ENCODE measurements at regions not wholly inside any gene's neighbourhood (a gene's known extent, or its start where the extent isn't known, plus 50 kb on each side); places are given as distances from the start of the nearest gene placed in this dataset.

DNA sequence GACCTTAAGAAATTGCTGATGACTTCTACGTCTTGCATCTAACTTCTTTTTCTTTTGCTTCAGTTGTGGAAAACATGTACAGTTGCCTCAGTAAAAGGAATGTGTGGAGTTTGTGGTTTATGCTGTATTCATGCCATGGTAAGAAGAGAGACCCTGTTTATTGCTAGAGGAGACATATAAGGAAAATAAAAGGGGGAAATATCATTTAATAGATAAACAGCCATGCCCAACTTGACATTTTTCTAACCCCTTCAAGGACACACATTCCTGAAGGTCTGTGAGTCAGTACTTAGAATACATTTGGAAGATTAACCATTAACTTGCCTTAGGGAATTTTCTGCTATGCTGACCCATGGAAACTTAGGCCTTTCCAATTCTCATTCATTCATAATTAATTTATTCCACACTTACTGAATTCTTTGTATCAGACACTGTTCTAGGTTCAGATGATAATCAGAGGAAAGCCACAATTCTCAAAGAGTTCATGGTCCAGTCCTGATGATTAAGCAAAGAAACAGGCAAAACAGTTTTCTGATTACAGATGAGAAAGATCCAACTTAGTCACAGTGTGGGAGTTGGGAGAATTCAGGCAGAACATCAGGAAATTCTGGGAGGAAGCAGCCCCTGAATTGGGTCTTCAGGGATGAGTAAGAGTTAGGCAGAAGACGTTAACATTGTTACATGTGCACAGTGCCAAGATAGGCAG, 329.8 kb upstream of the RASGRP1 start:
- H3K9me1 ChIP-seq (replicated peaks; ENCODE audit: control insufficient read depth, extremely low read depth, insufficient read depth, low read length) = no peaks in the 10 kb centered on the region
- H3K4me2 ChIP-seq (ENCODE audit: insufficient read depth, low read length) = peak overlapping the region; percentile 72
- no peak overlapping the region for H2AFZ ChIP-seq (ENCODE audit: low read depth, low read length)
- H3K79me2 ChIP-seq (ENCODE audit: control insufficient read depth, insufficient read depth, low read length) = no peaks in the 10 kb centered on the region
- BruUV-seq (replicated peaks) = no TSS peak
- no peaks in the 10 kb centered on the region for H3K9me3 ChIP-seq (replicated peaks; ENCODE audit: control insufficient read depth, insufficient read depth, low read length)
- ChIA-PET CTCF (interaction anchor here (1.0 to 2.0 kb wide), 5 partner anchors 78 to 231 kb away, joined by 3 to 12 read pairs (median 4); no protein-coding TSS in a partner anchor), POLR2A (interaction anchor here (1.3 to 1.4 kb wide), 2 partner anchors 9 to 45 kb away, joined by 3 read pairs; no protein-coding TSS in a partner anchor)
- peak overlapping the region; percentile 70 for H3K9ac ChIP-seq (replicated peaks; ENCODE audit: extremely low read depth, insufficient read depth, low read length)
- peak; percentile 95 for TF ChIP-seq FOS (IDR thresholded peaks at IDR 0.05; ENCODE audit: borderline replicate concordance, insufficient read depth, low read length)
- TF ChIP-seq, protein P1, sequence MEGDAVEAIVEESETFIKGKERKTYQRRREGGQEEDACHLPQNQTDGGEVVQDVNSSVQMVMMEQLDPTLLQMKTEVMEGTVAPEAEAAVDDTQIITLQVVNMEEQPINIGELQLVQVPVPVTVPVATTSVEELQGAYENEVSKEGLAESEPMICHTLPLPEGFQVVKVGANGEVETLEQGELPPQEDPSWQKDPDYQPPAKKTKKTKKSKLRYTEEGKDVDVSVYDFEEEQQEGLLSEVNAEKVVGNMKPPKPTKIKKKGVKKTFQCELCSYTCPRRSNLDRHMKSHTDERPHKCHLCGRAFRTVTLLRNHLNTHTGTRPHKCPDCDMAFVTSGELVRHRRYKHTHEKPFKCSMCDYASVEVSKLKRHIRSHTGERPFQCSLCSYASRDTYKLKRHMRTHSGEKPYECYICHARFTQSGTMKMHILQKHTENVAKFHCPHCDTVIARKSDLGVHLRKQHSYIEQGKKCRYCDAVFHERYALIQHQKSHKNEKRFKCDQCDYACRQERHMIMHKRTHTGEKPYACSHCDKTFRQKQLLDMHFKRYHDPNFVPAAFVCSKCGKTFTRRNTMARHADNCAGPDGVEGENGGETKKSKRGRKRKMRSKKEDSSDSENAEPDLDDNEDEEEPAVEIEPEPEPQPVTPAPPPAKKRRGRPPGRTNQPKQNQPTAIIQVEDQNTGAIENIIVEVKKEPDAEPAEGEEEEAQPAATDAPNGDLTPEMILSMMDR (IDR thresholded peaks at IDR 0.05; ENCODE audit: extremely low read depth in 1 of 2, insufficient read depth in 1 of 2, low read depth in 1 of 2, low read length in 2 of 2) = no peak
- no peak for TF ChIP-seq MYC (IDR thresholded peaks at IDR 0.05; ENCODE audit: low read depth, low read length)
- peak; percentile 56 for TF ChIP-seq JUN (IDR thresholded peaks at IDR 0.05; ENCODE audit: borderline replicate concordance, insufficient read depth, insufficient read length, low read depth)
- TF ChIP-seq POLR2AphosphoS5 (IDR thresholded peaks at IDR 0.05; ENCODE audit: insufficient read depth, low read depth, low read length) = peak; percentile 65
- TF ChIP-seq, protein P2, sequence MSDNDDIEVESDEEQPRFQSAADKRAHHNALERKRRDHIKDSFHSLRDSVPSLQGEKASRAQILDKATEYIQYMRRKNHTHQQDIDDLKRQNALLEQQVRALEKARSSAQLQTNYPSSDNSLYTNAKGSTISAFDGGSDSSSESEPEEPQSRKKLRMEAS (IDR thresholded peaks at IDR 0.05; ENCODE audit: insufficient read depth, insufficient read length) = no peak
- no peak for TF ChIP-seq POLR2A (IDR thresholded peaks at IDR 0.05; ENCODE audit: low read depth, low read length)
- peak; percentile 95 for TF ChIP-seq GATA2 (IDR thresholded peaks at IDR 0.05; ENCODE audit: insufficient read depth, insufficient read length, low read depth, low read length)
- no peak for TF ChIP-seq EZH2 (IDR thresholded peaks at IDR 0.05; ENCODE audit: borderline replicate concordance, low read depth, low read length, severe bottlenecking)
- no peak overlapping the region for H3K4me3 ChIP-seq (replicated peaks in 1 of 3; ENCODE audit: insufficient read depth in 1 of 3, low read depth in 1 of 3, low read length in 3 of 3)
- dilution Hi-C loops (cut with MboI; ENCODE audit: extremely low pct_ligation_motif_present, low sequenced_read_pairs) = loop anchor here (10.0 kb wide), 1 partner anchor 240 kb away; no protein-coding TSS in a partner anchor
- H3K27ac ChIP-seq (ENCODE audit: insufficient read depth, low read depth, low read length) = peak overlapping the region; percentile 92
- DNase-seq (ENCODE audit: low read depth, low spot score) (peak; percentile 91), FAIRE-seq (peak; percentile 81)
- peaks cover 49% of the 10 kb centered on the region for H3K4me1 ChIP-seq (ENCODE audit: control insufficient read depth, extremely low read depth, insufficient read depth, low read length)
- H3K27me3 ChIP-seq (ENCODE audit: control insufficient read depth in 2 of 2, insufficient read depth in 2 of 2, low read length in 2 of 2) = no peaks in the 10 kb centered on the region
- intact Hi-C loops (cut with micrococcal nuclease) = loop anchor here (1.0 to 2.0 kb wide), 7 partner anchors 9 to 469 kb away; no protein-coding TSS in a partner anchor
- no peaks in the 10 kb centered on the region for H3K36me3 ChIP-seq (ENCODE audit: control insufficient read depth in 2 of 2, extremely low read depth in 1 of 2, insufficient read depth in 2 of 2, low read length in 2 of 2)
- no peaks in the 10 kb centered on the region for H4K20me1 ChIP-seq (replicated peaks; ENCODE audit: control insufficient read depth, extremely low read depth, insufficient read depth, low read length)

Measured in endothelial cell of umbilical vein (primary cell).